Activated CD8-positive, alpha-beta memory T cell treated with anti-CD3 and anti-CD28 coated beads, Interleukin-2, amount 50 U/mL, for 24 hours (primary cell): ENCODE measurements at regions not wholly inside any gene's neighbourhood (a gene's known extent, or its start where the extent isn't known, plus 50 kb on each side); places are given as distances from the start of the nearest gene placed in this dataset.
A peak's percentile ranks its signal among the peaks of the same experiment; 100 is the strongest.

Source experiments
- DNase-seq: peaks from one replicate; pipeline ENCODE4 v3.0.0-alpha.2; 2020; ENCODE audit errors: extremely low read depth

GRCh38 chr4:15226203-15226602, 201.6 kb upstream of the C1QTNF7 start:
- no peak for DNase-seq

- peak; percentile 46 for DNase-seq
Observed at GRCh38 chr4:15231265-15232091, 196.4 kb upstream of the C1QTNF7 start.

DNA sequence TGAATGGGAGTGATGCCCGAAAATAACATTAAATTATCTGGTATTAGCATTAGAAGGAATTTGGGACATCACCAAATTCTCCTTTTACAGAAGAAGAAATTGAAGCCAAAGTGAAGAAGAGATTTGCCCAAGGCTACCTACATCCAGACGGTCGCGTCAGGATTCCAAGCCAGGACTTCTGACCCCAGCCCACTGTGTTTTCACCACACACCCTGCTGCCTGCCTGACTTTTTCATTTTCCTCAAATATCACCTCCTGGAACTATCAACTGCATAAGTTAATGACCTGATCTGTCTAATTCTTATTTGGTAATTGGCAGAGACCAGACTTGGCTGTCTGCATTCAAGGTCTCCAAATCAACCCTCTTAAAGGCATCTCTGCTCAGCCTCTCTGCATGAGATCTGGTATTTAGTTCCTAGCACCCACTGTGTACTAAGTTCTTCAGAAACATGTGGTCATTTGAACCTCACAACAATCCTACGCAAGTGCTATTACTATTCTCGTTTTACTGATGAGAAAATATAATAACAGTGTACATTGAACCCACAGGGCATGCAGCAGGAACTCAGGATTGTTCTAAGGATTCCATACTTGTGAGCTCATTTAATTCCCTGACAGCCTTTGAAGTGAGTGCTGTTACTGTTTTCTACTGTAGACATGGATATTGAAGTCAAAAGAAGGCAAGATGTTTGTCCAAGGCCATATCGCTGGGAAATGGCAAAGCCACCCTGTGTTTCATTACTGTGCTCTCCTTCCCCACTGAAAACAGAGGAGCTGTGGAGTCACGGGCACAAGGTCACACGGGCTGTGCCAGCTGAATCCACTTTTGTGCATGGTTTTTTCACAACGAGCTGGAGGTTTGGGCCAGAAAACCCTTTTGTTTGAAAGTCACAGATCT, 195.2 kb upstream of the C1QTNF7 start:
- no peak for DNase-seq

DNA sequence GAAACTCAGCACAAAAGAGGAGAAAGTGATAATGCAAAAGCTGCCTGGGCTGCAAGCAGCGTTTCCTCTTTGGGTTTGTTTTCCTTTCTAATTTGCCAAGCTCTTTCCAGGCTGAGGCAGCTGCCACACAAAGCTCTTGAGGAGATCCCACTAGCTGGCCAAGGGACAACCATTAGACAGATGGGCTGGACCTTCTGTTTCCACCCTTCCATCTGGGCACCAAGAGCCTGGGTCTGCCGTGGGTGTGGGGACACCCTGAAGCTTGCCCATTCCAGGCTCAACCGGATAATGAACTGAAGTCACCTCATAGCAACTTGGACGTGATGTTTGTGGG, 194.6 kb upstream of the C1QTNF7 start:
- no peak for DNase-seq

GRCh38 chr4:15233626-15234025, 194.2 kb upstream of the C1QTNF7 start:
- no peak for DNase-seq

DNA sequence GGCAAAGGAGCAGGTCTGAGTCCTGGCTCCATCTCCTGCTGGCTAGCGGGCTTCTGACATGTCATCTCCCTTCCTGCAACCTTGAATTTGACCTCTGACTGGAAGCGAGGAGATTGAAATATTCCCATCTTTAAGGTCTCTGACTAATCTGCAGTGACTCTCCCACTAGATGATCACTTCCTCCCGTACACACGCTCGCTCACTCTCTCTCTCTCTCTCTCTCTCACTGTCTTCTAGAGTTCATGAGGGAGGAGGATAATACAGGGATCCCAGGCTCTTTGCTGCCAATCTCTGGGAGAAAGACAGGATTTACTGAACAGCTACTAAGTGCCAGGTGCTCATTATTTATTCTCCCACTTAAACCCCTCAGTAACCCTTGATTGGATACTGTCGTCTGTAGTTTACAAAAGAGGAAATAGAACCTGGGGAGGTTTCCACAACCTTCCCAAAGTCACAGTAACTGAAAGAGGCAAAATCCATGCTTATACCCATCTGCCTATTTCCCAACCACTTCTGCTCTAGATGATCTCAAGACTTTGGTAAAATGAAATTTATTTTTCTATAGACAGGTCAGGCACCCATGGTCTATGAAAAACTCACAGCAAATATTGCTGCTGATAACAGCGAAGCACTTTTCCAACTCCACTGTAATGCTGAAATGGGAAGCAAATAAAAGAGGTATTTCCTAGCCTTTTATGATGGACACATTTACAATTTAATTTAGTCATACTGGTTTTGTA, 193.5 kb upstream of the C1QTNF7 start:
- DNase-seq = no peak

DNA sequence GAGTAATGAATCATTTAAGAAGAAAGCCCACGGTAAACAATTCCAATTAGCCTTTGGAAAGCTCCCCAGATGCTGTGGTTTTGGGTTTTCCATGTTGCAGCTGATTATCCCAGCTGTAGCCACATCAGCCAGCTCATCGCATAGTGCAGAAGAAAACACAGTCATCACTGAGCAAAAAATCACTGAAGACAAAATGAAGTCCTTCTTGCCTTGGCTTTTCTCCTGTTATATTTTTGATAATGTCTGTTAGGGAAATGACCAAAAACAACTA, 193.0 kb upstream of the C1QTNF7 start:
- DNase-seq = no peak

DNA sequence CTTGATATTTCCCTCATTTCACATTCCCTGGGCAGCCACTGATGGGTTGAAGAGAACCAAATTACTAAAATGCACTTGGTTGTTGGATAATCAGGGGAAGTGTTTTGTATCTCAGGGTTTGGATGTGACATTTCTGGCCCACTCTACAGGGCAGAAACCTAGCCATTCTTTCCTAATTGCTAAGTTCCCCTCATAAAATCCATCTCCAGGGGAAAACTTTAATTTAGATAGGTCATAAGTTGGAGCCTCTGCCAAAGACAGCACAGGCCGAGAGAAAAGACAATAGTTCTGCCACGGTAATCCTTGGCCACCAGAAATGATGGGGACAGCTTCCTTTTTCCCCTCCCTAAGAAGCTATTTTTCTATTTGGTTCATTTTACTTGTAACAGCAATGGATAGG, 192.7 kb upstream of the C1QTNF7 start:
- no peak for DNase-seq

GRCh38 chr4:15237648-15238230, 190.1 kb upstream of the C1QTNF7 start:
- no peak for DNase-seq

- no peak for DNase-seq
Observed at GRCh38 chr4:15238720-15239119, 189.1 kb upstream of the C1QTNF7 start.

DNA sequence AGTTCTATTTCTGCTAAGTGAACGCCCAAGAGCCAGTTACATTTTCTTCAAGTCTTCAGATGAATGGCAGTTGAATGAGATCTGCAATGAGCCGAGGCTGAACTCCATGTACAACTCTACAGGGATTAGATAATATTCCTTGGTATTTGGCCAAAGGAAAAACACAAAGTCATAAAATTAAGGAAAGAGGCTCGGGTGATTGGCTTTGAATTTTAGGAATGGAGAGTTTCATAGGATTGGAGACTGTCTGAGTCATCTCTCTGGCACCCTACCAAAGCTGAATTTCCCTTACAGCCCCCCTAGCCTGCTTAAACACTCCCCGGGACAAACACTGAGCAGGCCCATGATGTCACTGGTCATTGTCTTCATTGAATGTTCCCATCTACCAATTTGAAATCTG, 188.0 kb upstream of the C1QTNF7 start:
- DNase-seq = no peak

GRCh38 chr4:15240764-15241163, 187.1 kb upstream of the C1QTNF7 start:
- DNase-seq = no peak

DNA sequence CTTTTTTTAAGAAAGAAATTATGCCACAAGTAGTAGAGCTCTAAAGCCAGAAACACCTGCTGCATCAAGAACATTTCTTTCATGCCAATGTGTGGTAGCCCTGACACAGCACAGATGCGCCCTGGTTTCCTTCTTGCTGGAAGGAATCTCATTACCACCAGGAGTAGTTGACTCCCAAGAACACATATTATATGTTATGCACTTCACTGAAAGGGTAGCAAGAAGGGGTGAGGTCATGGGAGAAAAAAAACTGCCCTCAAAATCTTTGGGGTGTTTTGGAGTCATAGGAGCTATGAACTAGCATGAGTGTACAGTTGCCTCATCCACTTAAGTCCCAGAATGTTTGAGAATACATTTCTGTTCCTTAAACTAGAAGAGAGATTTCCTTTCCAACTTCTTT, 185.8 kb upstream of the C1QTNF7 start:
- DNase-seq = no peak

DNA sequence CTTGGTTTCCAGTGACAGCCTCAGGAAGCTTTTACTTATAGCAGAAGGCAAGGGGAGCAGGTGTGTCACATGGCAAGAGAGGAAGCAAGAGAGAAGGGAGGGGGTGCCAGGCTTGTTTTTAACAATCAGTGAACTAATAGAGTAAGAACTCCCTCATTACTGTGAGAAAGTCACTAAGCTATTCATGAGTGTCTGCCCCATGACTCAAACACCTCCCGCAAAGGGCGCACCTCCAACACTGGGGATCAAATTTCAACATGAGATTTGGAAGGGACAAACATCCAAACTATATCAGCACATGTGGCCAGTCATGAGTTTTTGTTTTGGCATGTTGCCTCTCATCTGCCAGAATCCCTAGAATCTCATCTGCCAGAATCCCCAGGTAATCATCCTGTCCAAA, 183.5 kb upstream of the C1QTNF7 start:
- no peak for DNase-seq

GRCh38 chr4:15245006-15245530, 182.8 kb upstream of the C1QTNF7 start:
- DNase-seq = no peak

DNA sequence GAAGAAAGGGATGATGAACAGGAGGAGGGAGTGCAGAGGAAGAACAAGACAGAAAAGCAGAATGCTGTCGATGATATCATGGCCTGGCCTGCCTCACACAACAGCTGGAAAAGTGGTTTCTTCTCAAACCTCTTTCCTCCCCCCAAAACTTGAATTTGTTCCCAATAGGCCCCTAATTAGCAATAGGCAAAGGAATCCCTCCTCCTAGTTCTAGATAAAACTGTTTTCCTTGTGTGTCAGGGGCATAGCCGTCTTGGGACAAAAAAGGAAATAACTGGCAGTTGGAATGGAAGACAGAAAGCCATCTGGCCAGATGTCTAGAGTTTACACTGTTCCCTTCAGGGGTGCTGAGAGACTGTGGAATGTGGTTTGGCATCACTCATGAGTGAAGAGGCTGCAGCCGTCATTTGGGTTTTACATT, 177.8 kb upstream of the C1QTNF7 start:
- no peak for DNase-seq

- DNase-seq = no peak
Observed at GRCh38 chr4:15253349-15253748, 174.5 kb upstream of the C1QTNF7 start.

DNA sequence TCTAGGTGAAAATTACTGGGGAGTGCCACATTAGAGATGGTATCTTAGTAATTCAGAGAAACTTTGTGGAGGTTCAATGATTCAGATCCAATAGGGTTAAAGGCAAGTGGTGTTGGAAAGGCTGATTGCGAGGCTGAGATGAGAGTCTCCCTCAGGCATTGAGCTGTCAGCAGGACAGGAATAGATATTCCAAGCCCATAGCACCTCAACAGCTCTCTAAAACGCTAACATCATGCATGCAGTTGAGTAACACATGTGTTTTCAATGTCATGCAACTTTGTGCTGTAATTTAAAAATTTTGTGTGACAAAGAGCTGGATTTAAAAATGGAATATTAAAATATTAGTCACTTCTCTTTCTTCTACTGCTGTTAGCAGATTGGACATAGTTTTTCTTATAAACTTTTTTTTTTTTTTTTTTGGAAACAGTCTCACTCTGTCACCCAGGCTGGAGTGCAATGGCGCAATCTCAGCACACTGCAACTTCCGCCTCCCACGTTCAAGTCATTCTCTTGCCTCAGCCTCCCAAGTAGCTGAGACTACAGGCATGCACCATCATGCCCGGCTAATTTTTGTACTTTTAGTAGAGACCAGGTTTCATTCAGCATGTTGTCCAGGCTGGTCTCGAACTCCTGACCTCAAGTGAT, 173.5 kb upstream of the C1QTNF7 start:
- no peak for DNase-seq

DNA sequence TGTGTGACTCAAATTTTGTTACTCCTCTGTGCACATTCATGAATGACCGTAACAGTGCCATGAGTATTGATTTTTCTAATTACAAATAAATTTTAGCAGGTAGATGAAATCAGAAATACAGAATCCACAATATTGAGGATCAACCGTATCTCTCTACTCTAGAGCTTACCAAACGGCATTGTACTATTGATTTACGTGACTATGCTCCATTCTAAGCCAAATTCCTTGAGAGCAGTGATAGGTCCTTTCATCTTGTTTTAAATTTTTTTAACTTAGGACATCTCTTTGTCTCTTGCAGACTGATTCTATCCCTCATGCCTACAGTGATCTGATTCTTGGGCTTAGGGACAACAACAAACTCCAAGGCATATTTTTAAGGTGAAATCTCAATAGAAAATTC, 172.3 kb upstream of the C1QTNF7 start:
- DNase-seq = no peak

DNA sequence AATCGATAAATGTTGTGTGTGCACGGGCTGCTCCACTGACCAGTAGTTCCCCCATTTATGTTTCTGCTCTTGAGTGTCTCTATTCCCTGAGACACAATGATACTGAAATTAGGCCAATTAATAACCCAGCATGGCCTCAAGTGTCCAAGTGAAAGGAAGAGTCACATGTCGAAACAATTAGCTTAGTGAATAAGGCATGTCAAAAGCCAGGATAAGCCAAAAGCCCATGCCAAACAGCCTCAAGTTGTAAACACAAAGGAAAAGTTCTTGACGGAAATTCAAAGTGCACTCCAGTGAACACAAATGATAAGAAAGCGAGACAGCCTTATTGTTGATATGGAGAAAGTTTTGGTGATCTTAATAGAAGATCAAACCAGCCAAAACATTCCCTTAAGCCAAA, 167.1 kb upstream of the C1QTNF7 start:
- DNase-seq = no peak

DNA sequence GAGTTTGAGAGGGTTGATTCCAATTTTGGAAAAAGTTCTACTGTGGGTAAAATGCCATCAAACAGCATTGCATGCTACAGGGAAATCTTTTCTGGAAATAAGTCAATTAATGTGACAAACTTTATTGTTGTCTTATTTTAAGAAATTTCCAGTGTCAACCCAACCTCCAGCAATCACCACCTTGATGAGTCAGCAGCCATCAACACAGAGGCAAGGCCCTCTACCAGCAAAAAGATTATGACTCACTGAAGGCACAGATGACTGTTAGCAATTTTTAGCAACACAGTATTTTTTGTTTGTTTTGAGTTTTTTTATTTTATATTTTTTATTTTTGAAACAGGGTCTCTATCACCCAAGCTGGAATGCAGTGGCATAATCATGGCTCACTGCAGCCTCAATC, 165.4 kb upstream of the C1QTNF7 start:
- DNase-seq = no peak

DNA sequence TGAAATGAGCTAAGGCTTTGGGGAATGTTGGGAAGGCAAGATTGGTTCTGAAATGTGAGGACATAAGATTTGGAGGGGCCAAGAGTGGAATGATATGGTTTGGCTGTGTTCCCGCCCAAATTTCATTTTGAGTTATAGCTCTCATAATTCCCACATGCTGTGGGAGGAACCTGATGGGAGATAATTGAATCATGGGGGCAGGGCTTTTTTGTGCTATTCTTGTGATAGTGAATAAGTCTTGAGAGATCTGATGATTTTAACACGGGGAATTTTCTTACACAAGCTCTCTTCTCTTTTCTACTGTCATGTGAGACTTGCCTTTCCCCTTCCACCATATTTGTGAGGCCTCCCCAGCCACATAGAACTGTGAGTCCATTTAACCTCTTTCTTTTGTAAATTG, 157.6 kb upstream of the C1QTNF7 start:
- DNase-seq = no peak
